DMS79 (cell line): ENCODE measurements at regions not wholly inside any gene's neighbourhood (a gene's known extent, or its start where the extent isn't known, plus 50 kb on each side); places are given as distances from the start of the nearest gene placed in this dataset.

Experiments
- DNase-seq: peaks from one replicate; lab custom pipeline; 2025; lab: John Stamatoyannopoulos, UW

DNA sequence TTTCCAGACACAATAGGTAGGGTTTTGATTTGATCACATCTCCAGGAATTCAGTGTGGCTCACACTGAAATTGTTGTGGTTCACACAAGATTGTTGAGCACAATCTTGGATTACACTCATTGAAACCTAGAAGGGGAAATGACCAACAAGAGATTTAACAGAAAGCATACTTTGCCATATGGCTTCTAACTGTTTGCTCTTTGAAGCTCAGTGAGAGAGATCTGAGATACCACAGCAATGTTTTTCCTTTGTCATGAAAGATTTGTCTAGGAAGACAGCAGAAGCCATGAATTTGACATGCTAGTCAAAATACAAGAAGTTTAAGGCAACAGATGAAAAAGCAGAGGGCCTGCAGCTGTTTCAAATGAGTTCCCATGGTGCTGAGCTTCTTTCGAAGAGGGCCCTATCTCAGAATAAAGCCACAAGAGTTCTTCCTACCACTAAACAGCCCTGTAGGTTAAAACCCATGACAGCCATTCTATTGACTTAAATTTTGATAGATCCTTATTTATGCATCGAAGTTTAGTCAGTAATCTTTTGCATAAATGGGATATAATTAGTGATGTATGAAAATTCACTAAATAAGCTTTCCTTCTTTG, 650.4 kb downstream of the LTN1 start:
- no peak for DNase-seq

GRCh38 chr21:28339403-28339802, 653.3 kb downstream of the LTN1 start:
- DNase-seq: no peak

- DNase-seq: no peak
These were observed 653.9 kb downstream of the LTN1 start for GRCh38 chr21:28338701-28339305.

DNA sequence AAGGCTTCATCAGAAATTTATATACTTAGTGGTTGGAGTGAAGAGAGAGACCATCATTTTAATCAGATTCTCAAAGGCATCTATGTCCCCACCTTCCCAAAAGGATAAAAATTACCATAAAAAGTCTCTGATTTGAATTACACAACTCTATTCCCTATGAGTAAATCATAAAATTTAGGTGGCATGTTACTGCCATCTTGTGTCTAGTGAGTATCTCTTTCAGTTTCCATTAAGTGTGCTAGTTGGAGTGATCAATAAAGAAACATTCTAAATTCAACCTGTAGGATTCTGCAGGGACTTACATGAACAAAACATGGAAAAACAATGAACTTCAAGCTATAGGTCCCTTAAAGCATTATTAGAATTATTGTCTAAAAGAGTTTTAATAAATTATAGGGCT, 655.4 kb downstream of the LTN1 start:
- no peak for DNase-seq

DNA sequence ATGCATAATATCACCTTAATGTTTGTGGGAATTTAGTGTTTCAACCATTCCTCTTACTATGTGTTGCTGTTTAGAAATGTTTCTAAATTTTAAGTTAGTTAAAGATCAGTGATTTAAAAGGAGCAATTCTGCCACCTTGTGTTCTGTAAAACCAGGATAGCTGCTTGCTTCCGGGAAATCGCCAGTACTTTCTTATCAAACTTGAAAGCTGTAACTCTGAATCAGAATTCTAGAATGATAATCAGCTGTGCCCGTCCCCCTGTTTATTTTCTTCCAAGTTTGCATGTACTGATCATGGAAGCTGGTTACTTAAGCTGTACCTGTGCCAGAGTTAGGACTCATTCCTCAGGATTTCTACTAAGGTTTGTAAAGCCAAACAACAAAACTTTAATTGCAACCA, 656.4 kb downstream of the LTN1 start:
- no peak for DNase-seq

DNA sequence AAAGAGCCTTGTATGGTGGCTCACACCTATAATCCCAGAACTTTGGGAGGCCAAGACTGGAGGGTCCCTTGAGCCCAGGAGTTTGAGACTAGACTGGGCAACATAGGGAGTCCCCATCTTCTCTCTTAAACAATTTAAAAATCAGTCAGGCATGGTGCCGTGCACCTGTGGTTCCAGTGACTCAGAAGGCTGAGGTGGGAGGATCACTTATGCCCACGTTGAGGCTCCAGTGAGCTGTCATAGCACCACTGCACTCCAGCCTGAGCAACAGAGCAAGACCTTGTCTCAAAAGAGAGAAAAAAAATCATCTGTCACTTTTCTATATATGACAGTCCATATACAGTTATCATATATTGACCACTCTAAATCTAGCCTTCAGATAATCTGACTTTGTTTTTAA, 658.3 kb downstream of the LTN1 start:
- DNase-seq: no peak

- no peak for DNase-seq
These were observed 659.0 kb downstream of the LTN1 start for GRCh38 chr21:28333578-28334075.

GRCh38 chr21:28332796-28333195, 659.9 kb downstream of the LTN1 start:
- no peak for DNase-seq

DNA sequence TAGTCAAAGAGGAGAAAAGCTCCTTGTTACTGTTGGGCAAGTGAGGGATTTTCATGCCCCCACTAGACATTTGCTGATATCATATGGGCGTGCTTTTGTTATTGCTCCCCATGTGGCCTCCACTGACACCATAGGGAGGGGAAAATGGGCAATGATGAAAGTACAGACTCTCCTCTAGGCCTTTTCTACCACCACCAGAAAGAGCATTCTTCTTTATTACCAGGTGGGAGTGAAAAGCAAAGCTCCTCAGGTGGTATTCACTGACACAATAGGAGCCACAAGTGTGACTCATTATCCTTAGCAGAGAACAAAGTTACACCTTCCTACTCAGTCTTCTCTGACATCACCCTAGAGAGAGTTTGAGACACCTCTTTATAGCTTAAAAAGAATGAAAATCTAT, 667.1 kb downstream of the LTN1 start:
- no peak for DNase-seq

DNA sequence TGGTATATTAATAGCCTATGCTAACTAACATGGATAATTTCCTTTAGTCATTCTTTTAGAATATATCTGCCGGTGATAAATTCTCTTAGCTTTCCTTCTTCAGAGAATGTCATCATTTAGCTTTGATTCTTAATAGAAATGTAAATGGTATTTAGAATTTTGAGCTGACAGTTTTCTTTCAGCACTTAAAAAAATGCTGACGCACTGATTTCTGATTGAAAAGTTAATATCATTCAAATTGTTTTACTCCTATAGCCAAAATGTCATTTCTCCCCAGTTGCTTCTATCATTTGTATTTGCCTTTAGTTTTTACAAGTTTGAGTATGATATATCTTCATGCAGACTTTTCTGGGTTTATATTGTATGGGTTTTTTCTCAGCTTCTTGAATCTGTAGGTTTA, 668.0 kb downstream of the LTN1 start:
- no peak for DNase-seq

GRCh38 chr21:28317177-28317950, 675.3 kb downstream of the LTN1 start:
- DNase-seq: no peak

DNA sequence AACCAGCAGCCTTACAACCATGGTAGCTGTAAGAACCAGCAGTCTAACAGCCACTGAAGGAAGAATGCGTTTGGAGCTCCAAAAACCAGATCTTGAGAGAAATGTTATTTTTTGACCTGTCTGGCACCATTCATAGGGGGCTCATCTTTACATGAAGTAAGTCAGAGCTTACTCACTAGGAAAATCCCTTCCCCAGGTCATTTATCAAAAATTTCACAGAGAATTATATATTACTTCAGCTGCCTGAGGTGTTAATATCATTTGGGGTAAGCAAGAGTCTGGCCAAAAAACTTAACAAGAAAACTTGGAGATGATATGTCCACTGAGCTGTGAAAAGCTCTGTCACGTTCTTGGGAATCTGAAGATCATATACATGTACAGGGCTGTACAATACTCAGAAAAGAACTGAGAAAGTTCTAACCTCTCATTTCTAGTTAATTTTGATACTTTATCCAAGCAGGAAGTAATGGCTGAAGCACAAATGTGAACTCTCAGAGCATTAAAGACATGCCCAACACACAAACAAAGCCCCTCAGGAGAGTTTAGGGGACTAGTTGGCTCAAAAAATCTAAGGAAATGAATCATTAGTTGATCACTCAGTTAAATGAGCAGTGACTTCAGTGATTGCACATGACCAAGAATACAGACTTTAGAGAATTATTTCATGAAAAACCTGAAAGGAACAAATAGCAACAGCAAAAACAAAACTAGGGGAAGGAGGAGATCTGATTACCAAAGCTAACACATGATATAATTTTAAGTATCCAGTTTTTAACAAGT, 681.1 kb downstream of the LTN1 start:
- no peak for DNase-seq

- DNase-seq: no peak
These were observed 682.0 kb downstream of the LTN1 start for GRCh38 chr21:28310711-28311110.

- no peak for DNase-seq
These were observed 682.4 kb downstream of the LTN1 start for GRCh38 chr21:28310171-28310685.

DNA sequence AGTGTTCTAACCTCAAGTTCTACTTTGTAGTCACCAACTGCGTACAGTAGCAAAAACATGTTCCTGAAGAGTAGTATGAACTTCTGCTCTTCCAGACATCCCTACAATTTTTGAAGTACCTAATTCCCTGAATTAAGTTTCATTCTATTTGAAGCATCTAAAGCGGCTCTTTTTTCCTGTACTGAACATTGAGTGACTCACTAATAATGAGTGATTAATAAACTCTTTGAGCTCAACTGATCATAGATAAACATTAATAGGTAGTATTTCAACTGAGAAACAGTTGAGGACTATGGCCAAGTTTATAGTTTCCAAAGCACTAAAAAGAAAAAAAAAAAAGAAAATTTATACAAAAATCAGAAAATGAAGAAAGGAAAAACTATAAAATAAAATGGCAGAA, 683.1 kb downstream of the LTN1 start:
- no peak for DNase-seq

- no peak for DNase-seq
These were observed 684.2 kb downstream of the LTN1 start for GRCh38 chr21:28308516-28308915.

- no peak for DNase-seq
These were observed 692.7 kb downstream of the LTN1 start for GRCh38 chr21:28299946-28300345.

DNA sequence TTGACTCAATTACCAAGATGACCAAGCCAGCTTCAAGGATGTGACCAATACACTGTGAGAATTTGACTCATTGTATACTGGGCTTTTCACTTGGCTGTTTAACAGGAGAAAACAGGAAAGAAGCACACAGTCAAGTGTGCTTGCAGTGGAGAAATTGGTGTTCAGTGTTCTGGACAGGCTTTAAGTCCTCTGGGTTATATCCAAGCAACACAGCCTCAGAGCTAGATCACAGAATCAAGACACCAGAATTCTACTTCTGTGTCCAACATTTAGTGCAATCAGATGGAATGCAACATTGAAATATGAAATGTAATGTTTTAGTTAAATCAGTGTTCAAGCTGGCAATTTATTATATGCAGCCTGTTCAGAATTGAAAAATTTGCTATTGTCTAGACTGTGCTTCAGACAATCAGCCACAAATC, 694.4 kb downstream of the LTN1 start:
- DNase-seq: no peak

- no peak for DNase-seq
These were observed 698.6 kb downstream of the LTN1 start for GRCh38 chr21:28294051-28294450.

DNA sequence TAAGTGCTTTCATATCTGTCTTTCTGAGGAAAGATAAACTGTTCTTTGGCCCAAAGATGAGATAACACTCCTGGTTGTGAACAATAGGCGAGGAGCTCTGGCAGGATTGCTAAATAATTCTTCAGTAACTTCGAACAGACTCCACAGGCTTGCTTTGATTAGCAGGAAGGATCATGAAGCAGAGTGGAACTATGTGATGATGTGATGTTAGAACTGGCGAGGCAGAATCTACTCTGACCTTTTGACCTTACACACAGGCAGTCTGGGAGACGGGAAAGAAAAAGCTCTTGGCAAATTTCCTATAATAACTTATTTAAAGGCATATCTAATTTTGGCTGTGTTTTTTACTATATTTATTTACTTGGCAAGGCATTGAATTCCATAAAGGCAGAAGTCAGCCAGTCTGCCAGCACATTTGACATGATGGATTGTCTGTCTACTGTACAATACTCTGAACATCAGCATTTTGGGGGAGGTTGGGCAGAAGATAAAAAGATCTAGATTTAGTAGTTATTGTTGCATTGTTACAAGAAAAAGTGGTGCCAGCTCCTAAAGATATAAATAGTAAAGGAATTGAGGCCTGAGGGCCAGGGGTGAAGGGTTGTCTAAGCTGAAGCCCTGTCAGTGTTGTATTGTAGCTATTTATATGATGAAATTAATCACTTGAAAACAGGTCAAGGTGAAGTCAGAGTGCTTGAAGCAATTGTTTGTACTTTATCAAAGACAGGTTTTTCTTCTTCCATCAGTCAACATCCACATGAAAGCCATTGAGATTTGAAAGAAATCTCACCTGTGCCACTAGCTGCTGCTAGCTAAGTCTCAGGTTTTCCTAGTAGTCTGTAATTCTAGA, 708.8 kb downstream of the LTN1 start:
- no peak for DNase-seq

- no peak for DNase-seq
These were observed 709.8 kb downstream of the LTN1 start for GRCh38 chr21:28282833-28283232.
